HG03097 (cell line): ENCODE measurements at regions not wholly inside any gene's neighbourhood (a gene's known extent, or its start where the extent isn't known, plus 50 kb on each side); places are given as distances from the start of the nearest gene placed in this dataset.
"Not testable (repeated sequence)": the region's sequence is repeated elsewhere in the genome, so short reads cannot be mapped to it uniquely, and the experiment has no call there.

Experiments used
- ATAC-seq: cut with Tn5 transposase; IDR thresholded peaks from one replicate; pipeline ENCODE4 v1.9.1; 2021; ENCODE audit not compliant: unreplicated experiment, low FRiP score

GRCh38 chr7:126022452-126022851 lies 1092.8 kb upstream of the POT1 start:
- no peak for ATAC-seq

- no peak for ATAC-seq
Observed at GRCh38 chr7:126016722-126017121, 1087.1 kb upstream of the POT1 start.

- ATAC-seq, result no peak
Observed at GRCh38 chr7:126005064-126005463, 1075.4 kb upstream of the POT1 start.

- ATAC-seq, result no peak
Observed at GRCh38 chr7:126001349-126001748, 1071.7 kb upstream of the POT1 start.

- no peak for ATAC-seq
Observed at GRCh38 chr7:125984795-125985194, 1055.2 kb upstream of the POT1 start.

- ATAC-seq, result no peak
Observed at GRCh38 chr7:125971656-125972055, 1042.0 kb upstream of the POT1 start.

GRCh38 chr7:125966278-125967048 lies 1036.8 kb upstream of the POT1 start:
- ATAC-seq, result no peak

GRCh38 chr7:125934955-125935354 lies 1005.3 kb upstream of the POT1 start:
- no peak for ATAC-seq

GRCh38 chr7:125934539-125934938 lies 1004.9 kb upstream of the POT1 start:
- no peak for ATAC-seq

GRCh38 chr7:125930848-125931247 lies 1001.2 kb upstream of the POT1 start:
- no peak for ATAC-seq

GRCh38 chr7:125927556-125927955 lies 997.9 kb upstream of the POT1 start:
- ATAC-seq, result no peak

GRCh38 chr7:125926621-125927020 lies 997.0 kb upstream of the POT1 start:
- no peak for ATAC-seq

GRCh38 chr7:125924037-125924436 lies 994.4 kb upstream of the POT1 start:
- ATAC-seq, result no peak

- ATAC-seq, result not testable (repeated sequence)
Observed at GRCh38 chr7:125915381-125915948, 985.8 kb upstream of the POT1 start.

- ATAC-seq, result no peak
Observed at GRCh38 chr7:125908711-125909110, 979.1 kb upstream of the POT1 start.

- no peak for ATAC-seq
Observed at GRCh38 chr7:125899577-125899976, 970.0 kb upstream of the POT1 start.

- ATAC-seq, result no peak
Observed at GRCh38 chr7:125892434-125892833, 962.8 kb upstream of the POT1 start.

- no peak for ATAC-seq
Observed at GRCh38 chr7:125878988-125879387, 949.4 kb upstream of the POT1 start.

- no peak for ATAC-seq
Observed at GRCh38 chr7:125878235-125878956, 948.8 kb upstream of the POT1 start.

- no peak for ATAC-seq
Observed at GRCh38 chr7:125877246-125877645, 947.6 kb upstream of the POT1 start.

- no peak for ATAC-seq
Observed at GRCh38 chr7:125876431-125876830, 946.8 kb upstream of the POT1 start.

GRCh38 chr7:125871431-125871830 lies 941.8 kb upstream of the POT1 start:
- no peak for ATAC-seq
